ENCODE measurements at regions not wholly inside any gene's neighbourhood (a gene's known extent, or its start where the extent isn't known, plus 50 kb on each side); places are given as distances from the start of the nearest gene placed in this dataset.

GRCh38 chr4:136088211-136088867 is 1444.0 kb downstream of the PCDH18 start:
- TF ChIP-seq YY1 (tag by site-specific recombination; IDR thresholded peaks at IDR 0.05) (no peak), ZNF121 (tag by site-specific recombination; IDR thresholded peaks at IDR 0.05) (no peak), KLF10 (tag by site-specific recombination; IDR thresholded peaks at IDR 0.05) (no peak), CTCF (tag by site-specific recombination; IDR thresholded peaks at IDR 0.05) (no peak), GFI1B (tag by site-specific recombination; IDR thresholded peaks at IDR 0.05) (no peak), ZXDB (tag by site-specific recombination; IDR thresholded peaks at IDR 0.05) (no peak), OSR2 (tag by site-specific recombination; IDR thresholded peaks at IDR 0.05) (no peak), SALL2 (tag by site-specific recombination; IDR thresholded peaks at IDR 0.05; ENCODE audit: borderline replicate concordance) (no peak), KLF1 (tag by site-specific recombination; IDR thresholded peaks at IDR 0.05) (no peak), ZNF501 (tag by site-specific recombination; IDR thresholded peaks at IDR 0.05) (no peak)
